ENCODE measurements at regions not wholly inside any gene's neighbourhood (a gene's known extent, or its start where the extent isn't known, plus 50 kb on each side); places are given as distances from the start of the nearest gene placed in this dataset.

- no peak for DNase-seq
Measured at GRCh38 chr2:128452536-128453530, 134.2 kb upstream of the HS6ST1 start.

- DNase-seq, result no peak
Measured at GRCh38 chr2:128454980-128455720, 136.5 kb upstream of the HS6ST1 start.

- DNase-seq, result no peak
Measured at GRCh38 chr2:128455721-128456050, 137.0 kb upstream of the HS6ST1 start.

GRCh38 chr2:128456281-128456680 is 137.6 kb upstream of the HS6ST1 start:
- no peak for DNase-seq

GRCh38 chr2:128457006-128457604 is 138.4 kb upstream of the HS6ST1 start:
- no peak for DNase-seq

- DNase-seq, result no peak
Measured at GRCh38 chr2:128457716-128458115, 139.0 kb upstream of the HS6ST1 start.

- no peak for DNase-seq
Measured at GRCh38 chr2:128458505-128458904, 139.8 kb upstream of the HS6ST1 start.

GRCh38 chr2:128464456-128464855 is 145.8 kb upstream of the HS6ST1 start:
- no peak for DNase-seq

- DNase-seq, result no peak
Measured at GRCh38 chr2:128465246-128466170, 146.8 kb upstream of the HS6ST1 start.

GRCh38 chr2:128466376-128466775 is 147.7 kb upstream of the HS6ST1 start:
- no peak for DNase-seq

GRCh38 chr2:128466776-128467175 is 148.1 kb upstream of the HS6ST1 start:
- no peak for DNase-seq

GRCh38 chr2:128467321-128467969 is 148.8 kb upstream of the HS6ST1 start:
- no peak for DNase-seq

GRCh38 chr2:128468186-128468920 is 149.7 kb upstream of the HS6ST1 start:
- DNase-seq, result no peak

GRCh38 chr2:128469203-128469602 is 150.5 kb upstream of the HS6ST1 start:
- no peak for DNase-seq

- no peak for DNase-seq
Measured at GRCh38 chr2:128469875-128470274, 151.2 kb upstream of the HS6ST1 start.

- DNase-seq, result no peak
Measured at GRCh38 chr2:128472789-128473174, 154.1 kb upstream of the HS6ST1 start.

GRCh38 chr2:128473175-128474035 is 154.7 kb upstream of the HS6ST1 start:
- DNase-seq, result no peak

GRCh38 chr2:128474036-128474955 is 155.6 kb upstream of the HS6ST1 start:
- no peak for DNase-seq

GRCh38 chr2:128474962-128475361 is 156.3 kb upstream of the HS6ST1 start:
- DNase-seq, result no peak

Data from T-helper 9 cell (primary cell).